ENCODE measurements at regions not wholly inside any gene's neighbourhood (a gene's known extent, or its start where the extent isn't known, plus 50 kb on each side); places are given as distances from the start of the nearest gene placed in this dataset.

DNA sequence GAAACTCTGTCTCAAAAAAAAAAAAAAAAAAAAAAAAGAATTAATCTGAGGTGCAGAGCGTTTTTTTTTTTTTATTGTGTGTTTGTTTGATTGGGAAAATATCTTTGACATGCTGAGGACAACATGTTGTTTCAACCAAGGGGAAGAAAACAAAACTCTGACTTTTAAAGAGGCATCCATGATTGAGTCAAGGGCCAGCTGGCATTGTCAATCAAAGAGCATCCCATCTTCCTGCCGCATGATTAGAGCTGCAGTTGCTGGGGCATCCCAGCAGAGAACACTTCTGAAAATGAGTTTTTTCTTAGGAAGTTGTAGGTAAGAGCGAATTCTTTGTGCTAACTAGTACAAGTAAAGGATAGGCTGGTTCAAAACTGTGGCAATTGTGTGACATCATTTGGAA lies 200.9 kb upstream of the DAAM1 start (continued):
- TF ChIP-seq ZNF7 (CRISPR knock-in tag; IDR thresholded peaks at IDR 0.05) (no peak), CENPT (CRISPR knock-in tag; IDR thresholded peaks at IDR 0.05; ENCODE audit: low read depth) (no peak), RXRA (CRISPR knock-in tag; IDR thresholded peaks at IDR 0.05) (no peak), ZNF331 (CRISPR knock-in tag; IDR thresholded peaks at IDR 0.05) (no peak), SP4 (CRISPR knock-in tag; IDR thresholded peaks at IDR 0.05) (no peak), SP1 (IDR thresholded peaks at IDR 0.05) (no peak), SP1 (CRISPR knock-in tag; IDR thresholded peaks at IDR 0.05) (no peak), HMG20B (CRISPR knock-in tag; conservative IDR thresholded peaks at IDR 0.05) (no peak), EZH2 (conservative IDR thresholded peaks at IDR 0.05; ENCODE audit: low read depth, low read length) (no peak), NONO (IDR thresholded peaks at IDR 0.05) (no peak), NONO (CRISPR knock-in tag; conservative IDR thresholded peaks at IDR 0.05) (no peak), FOXM1 (CRISPR knock-in tag; IDR thresholded peaks at IDR 0.05) (no peak)
- TF ChIP-seq, protein P1, sequence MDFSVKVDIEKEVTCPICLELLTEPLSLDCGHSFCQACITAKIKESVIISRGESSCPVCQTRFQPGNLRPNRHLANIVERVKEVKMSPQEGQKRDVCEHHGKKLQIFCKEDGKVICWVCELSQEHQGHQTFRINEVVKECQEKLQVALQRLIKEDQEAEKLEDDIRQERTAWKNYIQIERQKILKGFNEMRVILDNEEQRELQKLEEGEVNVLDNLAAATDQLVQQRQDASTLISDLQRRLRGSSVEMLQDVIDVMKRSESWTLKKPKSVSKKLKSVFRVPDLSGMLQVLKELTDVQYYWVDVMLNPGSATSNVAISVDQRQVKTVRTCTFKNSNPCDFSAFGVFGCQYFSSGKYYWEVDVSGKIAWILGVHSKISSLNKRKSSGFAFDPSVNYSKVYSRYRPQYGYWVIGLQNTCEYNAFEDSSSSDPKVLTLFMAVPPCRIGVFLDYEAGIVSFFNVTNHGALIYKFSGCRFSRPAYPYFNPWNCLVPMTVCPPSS (IDR thresholded peaks at IDR 0.05), result no peak
- TF ChIP-seq, protein P2, sequence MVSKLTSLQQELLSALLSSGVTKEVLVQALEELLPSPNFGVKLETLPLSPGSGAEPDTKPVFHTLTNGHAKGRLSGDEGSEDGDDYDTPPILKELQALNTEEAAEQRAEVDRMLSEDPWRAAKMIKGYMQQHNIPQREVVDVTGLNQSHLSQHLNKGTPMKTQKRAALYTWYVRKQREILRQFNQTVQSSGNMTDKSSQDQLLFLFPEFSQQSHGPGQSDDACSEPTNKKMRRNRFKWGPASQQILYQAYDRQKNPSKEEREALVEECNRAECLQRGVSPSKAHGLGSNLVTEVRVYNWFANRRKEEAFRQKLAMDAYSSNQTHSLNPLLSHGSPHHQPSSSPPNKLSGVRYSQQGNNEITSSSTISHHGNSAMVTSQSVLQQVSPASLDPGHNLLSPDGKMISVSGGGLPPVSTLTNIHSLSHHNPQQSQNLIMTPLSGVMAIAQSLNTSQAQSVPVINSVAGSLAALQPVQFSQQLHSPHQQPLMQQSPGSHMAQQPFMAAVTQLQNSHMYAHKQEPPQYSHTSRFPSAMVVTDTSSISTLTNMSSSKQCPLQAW (CRISPR knock-in tag; IDR thresholded peaks at IDR 0.05), result no peak

GRCh38 chr14:58992935-58993334 lies 195.5 kb upstream of the DAAM1 start:
- intact Hi-C loops (cut with micrococcal nuclease; ENCODE audit: unreplicated experiment) (no loop called here), in situ Hi-C loops (cut with HindIII; ENCODE audit: extremely low pct_ligation_motif_present, low pct_unique_long_range_greater_than_20kb) (no loop called here)
- H3K79me2 ChIP-seq (ENCODE audit: insufficient read depth, low read length), result no peaks in the 10 kb centered on the region
- FAIRE-seq (no peak), ATAC-seq (no peak), DNase-seq (ENCODE audit: low spot score) (no peak)
- H3K9ac ChIP-seq (ENCODE audit: insufficient read depth, low read depth, low read length), result no peak overlapping the region
- BruUV-seq (replicated peaks), result no TSS peak
- H3K27ac ChIP-seq (ENCODE audit: extremely low read length, insufficient read depth, low read length), result no peak overlapping the region
- no peak overlapping the region for H2AFZ ChIP-seq (ENCODE audit: low read length)
- H3K4me2 ChIP-seq (ENCODE audit: low read depth, low read length), result no peak overlapping the region
- H4K20me1 ChIP-seq (ENCODE audit: insufficient read depth, low read length), result no peaks in the 10 kb centered on the region
- CTCF ChIA-PET (ENCODE audit: low intra/inter-chr PET ratio, low total read pairs), result no interaction called here
- no peak overlapping the region for H3K4me3 ChIP-seq (replicated peaks in 1 of 3; ENCODE audit: insufficient read depth in 1 of 3, low read depth in 2 of 3, low read length in 3 of 3)
- no peaks in the 10 kb centered on the region for H3K4me1 ChIP-seq (ENCODE audit: insufficient read depth, low read length)
- H3K36me3 ChIP-seq (replicated peaks in 1 of 2; ENCODE audit: control insufficient read depth in 1 of 2, insufficient read depth in 2 of 2, low read length in 2 of 2), result no peaks in the 10 kb centered on the region
- no peaks in the 10 kb centered on the region; a peak in 1 of 5 replicates for H3K27me3 ChIP-seq (ENCODE audit: control insufficient read depth in 1 of 2, insufficient read depth in 2 of 2, low read length in 2 of 2)
- no CpG with 5 or more reads among the region's 1 CpG for WGBS (ENCODE audit: low lambda C conversion rate)
- POLR2A ChIA-PET, result no interaction called here
- no peaks in the 10 kb centered on the region for H3K9me3 ChIP-seq (ENCODE audit: low read length)
- no peak for TF ChIP-seq HOMEZ (CRISPR knock-in tag; IDR thresholded peaks at IDR 0.05; ENCODE audit: low read depth)
- TF ChIP-seq USF2 (IDR thresholded peaks at IDR 0.05; ENCODE audit: low read depth, low read length), result no peak
- no peak for TF ChIP-seq USF2 (CRISPR knock-in tag; IDR thresholded peaks at IDR 0.05; ENCODE audit: borderline replicate concordance)
- TF ChIP-seq ZNF775 (CRISPR knock-in tag; IDR thresholded peaks at IDR 0.05; ENCODE audit: borderline replicate concordance), result no peak
- TF ChIP-seq GPBP1L1 (CRISPR knock-in tag; IDR thresholded peaks at IDR 0.05), result no peak
- TF ChIP-seq POLR2A (IDR thresholded peaks at IDR 0.05; ENCODE audit: insufficient read depth in 1 of 2, low read depth in 2 of 2, low read length in 2 of 2), result no peak

All from HepG2 (cell line).